ENCODE measurements at regions not wholly inside any gene's neighbourhood (a gene's known extent, or its start where the extent isn't known, plus 50 kb on each side); places are given as distances from the start of the nearest gene placed in this dataset.

DNA sequence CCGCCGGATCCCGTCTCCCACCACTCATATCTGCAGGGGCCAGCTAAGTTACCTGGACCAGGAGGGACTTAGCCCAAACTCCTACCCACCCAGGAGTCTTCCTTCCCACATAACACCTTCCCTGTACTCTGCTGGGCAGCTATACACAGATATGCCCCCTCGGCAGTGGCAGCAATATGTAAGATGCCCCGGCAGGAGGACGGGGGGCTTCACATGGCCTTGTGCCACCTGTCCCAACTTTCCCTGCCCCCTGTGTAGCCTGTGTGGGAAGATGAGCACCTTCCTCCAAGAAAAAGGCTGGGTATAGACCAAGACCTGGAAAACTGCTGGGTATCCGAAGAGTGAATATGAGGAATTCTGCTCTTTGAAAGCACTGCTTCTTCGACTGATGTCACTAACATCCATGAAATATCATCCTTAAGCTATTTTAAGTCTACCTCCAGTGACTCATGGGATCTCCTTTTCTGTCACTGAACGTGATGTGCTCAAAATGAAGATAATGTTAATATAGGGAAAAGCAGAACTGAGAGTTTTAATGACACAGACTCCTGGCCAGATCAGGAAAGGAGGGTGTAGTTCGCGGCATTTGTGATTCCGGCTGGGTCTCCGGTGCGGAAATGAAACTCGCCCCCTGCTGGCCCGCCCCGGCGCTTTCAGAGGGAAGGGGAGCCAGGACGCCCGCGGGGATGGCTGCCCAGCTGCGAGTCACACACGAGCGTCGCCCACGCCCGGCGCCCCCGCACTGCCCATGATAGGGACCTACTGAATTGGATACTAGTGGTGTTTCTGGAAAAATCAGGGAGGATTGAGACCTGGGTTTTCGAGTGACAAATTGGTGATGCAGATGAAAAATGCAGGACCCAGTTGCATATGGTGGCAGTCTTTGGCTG, 256.9 kb upstream of the NFE2L3 start:
- DNase-seq (ENCODE audit: low read depth in 2 of 2, low spot score in 1 of 2): peak; percentile 29 to 32

DNA sequence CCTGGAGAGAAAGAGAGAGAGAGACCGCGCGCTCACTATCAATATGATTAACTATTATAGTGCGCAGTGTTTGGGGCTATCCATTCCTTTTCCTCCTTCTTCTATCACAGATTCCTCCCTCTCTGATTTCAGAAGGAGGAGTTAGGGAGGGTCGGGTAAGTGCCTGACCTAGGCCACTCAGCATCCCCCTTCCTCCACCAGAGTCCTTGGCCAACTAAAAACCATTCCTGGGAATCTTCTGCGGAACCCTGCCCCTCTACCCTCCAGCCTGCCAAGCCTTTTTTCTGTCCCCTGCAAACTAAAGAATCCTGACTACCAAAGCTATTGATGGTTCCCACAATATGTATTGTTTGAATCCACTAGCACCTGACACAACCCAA, 256.2 kb upstream of the NFE2L3 start:
- no peak for DNase-seq (ENCODE audit: low read depth in 2 of 2, low spot score in 1 of 2)

DNA sequence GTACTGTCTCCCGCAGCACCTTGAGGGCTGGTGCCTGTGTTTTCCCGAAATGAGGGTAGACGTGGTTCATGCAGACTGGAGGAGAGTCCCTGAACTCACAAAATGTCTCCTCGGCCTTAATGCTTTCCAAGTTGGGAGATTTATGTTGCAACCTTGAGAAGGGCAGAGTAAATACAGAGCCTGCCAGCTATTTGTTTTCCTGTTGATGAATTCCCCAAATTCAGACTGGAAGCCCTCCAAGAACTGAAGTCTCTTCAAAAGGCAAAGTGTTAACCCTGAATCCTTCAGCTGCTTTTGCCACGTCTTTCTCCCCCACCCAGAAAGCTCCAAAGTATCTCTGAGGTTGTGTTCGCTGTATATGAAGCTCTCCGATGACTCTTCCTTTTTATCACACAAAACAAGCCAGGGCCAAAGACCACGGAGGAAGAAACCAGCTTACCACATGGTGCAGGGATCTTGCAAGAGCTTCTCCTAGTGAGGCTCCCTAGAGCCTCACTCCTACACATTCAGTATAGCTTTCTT, 254.7 kb upstream of the NFE2L3 start:
- no peak for DNase-seq (ENCODE audit: low read depth in 2 of 2, low spot score in 1 of 2)

GRCh38 chr7:25900245-25900644, 251.8 kb upstream of the NFE2L3 start:
- no peak for DNase-seq (ENCODE audit: low read depth in 2 of 2, low spot score in 1 of 2)

DNA sequence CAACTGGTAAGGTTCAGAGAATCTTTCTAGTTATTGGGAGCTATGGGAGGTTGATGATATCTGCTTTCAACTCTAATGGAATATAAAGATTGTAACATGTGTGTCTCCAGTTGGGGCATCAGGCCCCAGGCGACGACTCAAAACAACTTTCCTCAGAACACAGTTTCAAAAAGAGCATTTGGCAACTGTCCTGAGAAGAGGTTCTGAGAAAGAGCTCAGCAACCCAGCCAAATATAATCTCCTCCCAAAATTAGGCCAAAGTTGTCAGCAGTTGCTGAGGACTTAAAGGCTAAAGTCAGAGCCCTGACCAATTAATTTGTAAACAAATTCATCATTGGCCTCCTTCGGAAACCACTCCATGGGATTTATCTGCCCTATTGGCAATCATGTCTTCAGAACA, 251.1 kb upstream of the NFE2L3 start:
- no peak for DNase-seq (ENCODE audit: low read depth in 2 of 2, low spot score in 1 of 2)

GRCh38 chr7:25901658-25902057, 250.3 kb upstream of the NFE2L3 start:
- no peak for DNase-seq (ENCODE audit: low read depth in 2 of 2, low spot score in 1 of 2)

- no peak for DNase-seq (ENCODE audit: low read depth in 2 of 2, low spot score in 1 of 2)
Measured at GRCh38 chr7:25906003-25906402, 246.0 kb upstream of the NFE2L3 start.

DNA sequence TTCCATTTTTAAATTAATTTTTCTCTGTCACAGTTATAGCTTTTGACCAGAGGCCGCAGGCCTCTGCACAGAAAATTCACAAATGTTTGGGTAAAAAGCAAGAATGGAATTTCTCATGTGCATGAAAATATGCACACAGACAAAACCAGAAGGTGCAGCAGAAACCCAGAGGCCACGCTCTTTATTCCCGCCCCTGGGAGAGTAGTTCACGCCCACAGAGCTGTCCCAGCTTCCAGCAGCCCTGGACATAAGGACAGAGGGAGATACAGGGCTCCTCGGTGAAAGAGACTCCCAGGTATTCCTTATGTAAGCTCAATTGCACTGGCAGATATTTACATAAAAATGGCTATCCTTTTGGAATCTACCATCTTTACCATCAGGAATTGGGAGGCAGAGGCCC, 245.2 kb upstream of the NFE2L3 start:
- DNase-seq (ENCODE audit: low read depth in 2 of 2, low spot score in 1 of 2): no peak

DNA sequence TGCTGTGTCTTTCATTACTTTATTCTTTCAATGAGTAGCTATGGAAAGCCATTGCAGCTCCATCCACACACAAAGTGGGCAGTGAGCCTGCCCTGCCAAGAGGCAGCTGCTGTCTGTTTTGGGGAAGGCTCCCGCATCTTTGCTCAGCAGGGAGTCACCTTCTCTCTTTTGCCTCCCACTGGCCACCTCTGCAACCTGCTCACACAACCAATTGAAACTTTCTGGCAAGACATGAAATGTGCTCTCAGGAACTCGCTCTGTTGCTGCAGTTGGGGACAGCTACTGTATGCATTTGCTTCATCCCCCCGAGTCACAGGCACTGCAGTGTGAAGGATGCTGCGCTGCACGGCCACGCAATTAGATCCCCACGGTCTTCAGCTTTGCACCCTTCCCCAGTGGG, 244.8 kb upstream of the NFE2L3 start:
- DNase-seq (ENCODE audit: low read depth in 2 of 2, low spot score in 1 of 2): no peak

GRCh38 chr7:25907731-25908130, 244.3 kb upstream of the NFE2L3 start:
- DNase-seq (ENCODE audit: low read depth in 2 of 2, low spot score in 1 of 2): no peak

DNA sequence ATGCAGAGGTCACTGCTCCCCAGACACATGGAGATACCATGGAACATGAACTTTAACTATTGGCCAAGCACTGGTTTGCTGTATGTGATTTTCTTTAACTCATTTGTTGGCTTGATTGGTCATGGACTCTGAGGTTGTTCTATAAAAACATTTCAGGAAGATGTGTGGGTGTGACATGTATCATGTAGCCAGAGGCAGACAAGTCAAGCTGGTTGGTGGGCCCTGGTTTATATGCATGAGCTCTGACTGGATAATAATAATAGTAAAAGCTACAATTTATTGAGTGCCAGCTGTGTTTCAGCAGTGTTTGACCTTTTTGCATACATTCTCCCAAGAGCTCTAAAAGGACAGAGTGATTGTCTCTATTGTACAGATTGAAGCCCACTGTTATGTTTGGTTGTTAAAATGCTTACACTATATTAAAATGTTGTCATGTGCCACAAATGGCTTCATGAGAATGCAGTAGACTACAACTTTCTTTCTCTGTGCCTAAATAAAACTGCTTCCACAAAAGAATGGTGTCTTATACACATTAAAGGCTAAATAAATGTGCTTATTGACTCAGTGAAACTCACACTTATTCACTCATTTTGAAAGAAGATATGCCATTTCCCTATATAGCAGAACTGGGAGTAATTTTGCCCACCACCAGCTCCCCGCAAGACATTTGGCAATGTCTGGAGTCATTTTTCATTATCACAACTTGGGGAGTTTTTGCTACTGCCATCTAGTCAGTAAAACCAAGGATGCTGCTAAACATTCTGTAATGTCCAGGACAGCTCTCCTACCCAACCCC, 243.6 kb upstream of the NFE2L3 start:
- DNase-seq (ENCODE audit: low read depth in 2 of 2, low spot score in 1 of 2): no peak

GRCh38 chr7:25911738-25912607, 240.0 kb upstream of the NFE2L3 start:
- no peak for DNase-seq (ENCODE audit: low read depth in 2 of 2, low spot score in 1 of 2)

GRCh38 chr7:25913598-25914224, 238.3 kb upstream of the NFE2L3 start:
- no peak for DNase-seq (ENCODE audit: low read depth in 2 of 2, low spot score in 1 of 2)

- no peak for DNase-seq (ENCODE audit: low read depth in 2 of 2, low spot score in 1 of 2)
Measured at GRCh38 chr7:25918731-25919130, 233.3 kb upstream of the NFE2L3 start.

DNA sequence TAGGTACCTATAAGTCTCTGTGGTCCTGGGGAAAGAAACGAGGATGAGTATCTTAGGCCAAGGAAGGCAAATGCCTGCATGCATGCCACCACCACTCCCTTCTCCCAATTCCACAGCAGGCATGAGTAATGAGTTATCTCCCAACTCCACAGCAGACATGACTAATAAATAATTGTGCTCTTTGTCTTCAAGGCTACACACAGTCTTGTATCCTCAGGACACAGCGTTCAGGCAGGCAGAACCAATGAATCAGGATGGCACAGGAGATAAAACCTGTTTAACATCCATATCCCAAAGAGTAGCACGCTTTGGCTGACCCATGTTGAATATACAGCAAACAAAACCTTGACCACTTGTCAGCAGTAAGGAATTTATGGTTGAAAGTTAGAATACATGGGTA, 229.7 kb upstream of the NFE2L3 start:
- no peak for DNase-seq (ENCODE audit: low read depth in 2 of 2, low spot score in 1 of 2)

- DNase-seq (ENCODE audit: low read depth in 2 of 2, low spot score in 1 of 2): no peak
Measured at GRCh38 chr7:25923741-25924460, 228.1 kb upstream of the NFE2L3 start.

DNA sequence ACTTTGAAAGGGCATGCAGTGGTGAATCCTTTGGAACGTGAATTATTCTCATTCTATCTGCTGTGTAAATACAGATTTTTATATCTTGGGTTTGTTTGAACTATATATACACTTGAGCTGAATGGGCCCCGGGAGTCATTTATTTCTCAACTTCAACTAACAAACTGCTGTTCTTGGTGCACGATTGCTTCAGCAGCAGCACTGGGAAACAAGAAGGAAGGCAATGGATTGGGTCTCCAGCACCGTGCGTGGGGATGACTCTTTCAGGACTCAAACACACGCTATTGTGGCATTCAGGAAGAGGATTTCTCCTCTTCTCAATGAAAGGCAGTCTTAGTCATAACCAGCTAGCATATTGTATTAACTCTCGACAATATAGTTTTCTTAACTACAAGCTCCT, 226.0 kb upstream of the NFE2L3 start:
- no peak for DNase-seq (ENCODE audit: low read depth in 2 of 2, low spot score in 1 of 2)

GRCh38 chr7:25926451-25926850, 225.5 kb upstream of the NFE2L3 start:
- no peak for DNase-seq (ENCODE audit: low read depth in 2 of 2, low spot score in 1 of 2)

- DNase-seq (ENCODE audit: low read depth in 2 of 2, low spot score in 1 of 2): no peak
Measured at GRCh38 chr7:25926891-25927625, 224.9 kb upstream of the NFE2L3 start.

- DNase-seq (ENCODE audit: low read depth in 2 of 2, low spot score in 1 of 2): no peak
Measured at GRCh38 chr7:25927626-25927978, 224.4 kb upstream of the NFE2L3 start.
